NCI-H1436 treated with DMSO at 0.1 percent for 48 hours (cell line): ENCODE measurements at regions not wholly inside any gene's neighbourhood (a gene's known extent, or its start where the extent isn't known, plus 50 kb on each side); places are given as distances from the start of the nearest gene placed in this dataset.

Experiments
- DNase-seq: peaks from one replicate; lab custom pipeline; 2025; lab: John Stamatoyannopoulos, UW

DNA sequence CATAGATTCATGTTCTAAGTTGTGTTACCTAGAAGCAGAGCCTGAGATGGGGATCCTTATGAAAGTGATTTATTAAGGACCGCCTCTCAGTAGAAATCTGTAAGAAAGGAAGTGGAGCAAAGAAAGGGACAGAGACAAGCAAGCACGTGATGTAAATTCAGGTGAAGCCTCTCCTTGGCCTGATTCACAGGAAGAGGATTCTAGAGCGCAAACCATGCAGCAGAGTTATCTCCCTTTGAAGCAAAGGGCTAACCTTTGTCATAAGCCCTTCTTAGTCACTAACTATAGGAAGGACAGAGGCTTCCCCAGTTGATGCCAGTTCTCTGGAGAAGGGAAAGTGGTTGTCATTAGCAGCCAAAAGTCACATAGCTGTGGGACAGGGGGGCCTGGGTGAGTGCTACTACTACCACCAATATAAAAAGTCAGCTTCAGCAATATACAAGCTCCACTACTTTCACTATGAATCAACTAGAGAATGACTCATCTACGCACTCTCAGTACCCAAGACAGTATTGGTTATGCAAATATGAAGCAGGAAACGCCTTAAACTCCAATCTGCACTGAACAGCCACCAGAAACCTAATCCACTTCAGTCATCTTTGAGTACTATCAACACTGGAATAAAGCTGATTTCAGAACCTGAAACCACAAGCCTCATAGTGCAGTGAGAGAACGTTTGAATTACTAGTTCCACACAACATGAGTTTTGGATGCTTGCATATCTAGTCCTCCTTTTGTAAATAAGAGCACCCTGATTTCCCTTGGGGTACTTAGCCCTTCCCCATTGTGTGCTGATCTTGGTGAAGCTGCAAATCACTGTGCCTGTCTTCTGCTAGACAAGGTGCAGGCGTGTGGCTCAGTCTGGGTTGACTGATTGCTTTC, 162.7 kb downstream of the ZNF608 start:
- peak; percentile 45 for DNase-seq

DNA sequence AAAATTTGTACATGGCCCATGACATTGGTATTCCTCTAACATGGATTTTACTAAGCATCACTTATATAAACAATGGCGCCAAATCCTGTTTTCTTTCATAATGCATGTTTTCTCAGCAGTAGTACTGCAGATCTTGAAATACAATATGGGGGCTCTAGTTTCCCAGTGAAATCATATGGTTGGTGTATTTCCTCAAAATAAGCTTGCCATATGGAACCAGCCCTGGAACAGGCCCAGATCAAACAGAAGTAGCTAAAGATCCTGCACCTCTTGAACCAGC, 163.9 kb downstream of the ZNF608 start:
- DNase-seq = no peak

DNA sequence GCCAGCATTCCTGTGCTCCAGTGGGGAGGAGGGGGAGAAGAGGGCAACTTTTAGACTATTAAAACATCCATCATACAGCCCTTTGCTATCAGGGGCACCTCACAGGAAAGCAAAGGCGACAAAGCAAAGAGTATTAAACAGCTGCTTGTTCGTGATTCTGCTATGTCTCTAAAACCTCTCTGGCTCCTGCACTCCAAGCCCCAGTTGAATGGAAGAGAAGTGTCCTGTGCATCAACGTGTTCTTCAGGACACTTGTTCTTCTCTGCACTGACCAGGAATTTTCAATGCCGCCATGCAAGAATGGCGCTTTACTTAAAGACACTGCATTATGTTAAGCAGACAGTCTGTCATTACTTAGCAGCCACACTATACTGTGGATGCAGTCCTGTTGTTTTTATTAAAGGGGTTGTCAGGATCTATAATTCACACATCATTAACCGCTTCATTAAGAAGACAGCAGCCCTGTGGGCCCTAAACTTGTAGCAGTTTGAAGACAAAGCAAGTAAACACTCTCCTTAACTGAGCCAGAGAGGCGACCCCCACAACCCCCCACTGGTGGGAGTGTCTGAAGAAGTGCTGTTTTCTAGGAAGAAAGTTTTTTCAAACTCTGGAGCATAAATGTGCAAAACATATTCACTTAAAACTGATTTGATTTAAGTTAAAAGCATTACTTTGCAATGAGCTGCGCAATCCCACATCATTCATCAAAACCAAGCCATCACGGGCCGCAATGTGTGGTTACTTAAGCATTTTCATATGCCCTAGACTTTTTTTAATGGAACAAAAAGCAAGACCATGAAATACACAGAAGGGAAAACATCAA, 164.5 kb downstream of the ZNF608 start:
- DNase-seq = no peak

DNA sequence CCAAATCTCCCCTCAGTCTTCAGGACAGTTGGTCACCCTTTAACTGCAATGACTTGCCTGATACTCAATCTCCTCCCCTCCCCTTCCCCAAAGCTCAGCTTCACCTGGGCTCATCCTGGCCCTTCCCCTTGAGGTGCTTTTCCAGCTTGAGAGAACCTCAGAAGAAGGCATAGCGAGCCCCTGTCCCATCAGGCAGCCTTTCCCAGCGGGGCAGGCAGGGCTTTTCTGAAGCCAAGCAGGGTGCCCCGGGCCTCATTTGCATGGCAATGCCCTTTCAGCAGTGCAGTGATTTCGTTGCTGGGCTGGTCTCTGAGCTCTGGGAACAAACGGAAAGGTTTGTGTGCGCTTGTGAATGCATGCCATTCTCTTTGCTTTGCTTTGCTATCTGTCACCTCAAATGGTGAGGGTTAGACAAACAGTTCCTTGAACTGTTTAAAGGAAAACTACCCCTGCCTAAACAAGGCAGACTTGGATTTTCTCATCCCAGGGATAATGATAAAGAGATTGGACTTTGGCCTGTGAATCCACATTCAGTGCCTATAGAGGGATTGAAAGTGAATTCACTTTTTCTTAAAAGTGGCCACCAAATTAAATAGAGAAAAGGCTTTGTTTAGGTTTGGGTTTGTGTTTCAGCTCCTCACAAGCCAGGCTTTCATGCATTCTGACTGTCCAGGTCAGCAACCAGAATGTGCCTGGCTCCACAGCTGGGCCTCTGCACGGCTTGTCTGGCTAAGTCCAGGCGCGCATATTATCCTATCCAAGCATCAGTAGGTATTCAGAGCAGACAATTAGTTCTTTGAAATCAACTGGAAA, 165.3 kb downstream of the ZNF608 start:
- DNase-seq = no peak

DNA sequence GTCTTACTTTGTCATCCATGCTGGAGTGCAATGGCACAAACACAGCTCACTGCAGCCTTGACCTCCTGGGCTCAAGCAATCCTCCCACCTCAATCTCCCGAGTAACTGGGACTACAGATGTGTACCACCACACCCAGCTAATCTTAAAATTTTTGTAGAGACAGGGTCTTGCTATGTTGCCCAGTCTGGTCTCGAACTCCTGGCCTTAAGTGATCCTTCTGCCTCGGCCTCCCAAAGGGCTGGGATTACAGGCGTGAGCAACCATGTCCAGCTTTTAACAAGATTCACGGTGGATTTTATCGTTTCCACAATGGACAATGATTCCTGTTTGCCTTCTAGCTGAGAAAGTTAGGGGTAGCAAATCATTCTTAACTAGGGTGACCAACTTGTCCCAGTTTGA, 165.9 kb downstream of the ZNF608 start:
- DNase-seq = no peak

DNA sequence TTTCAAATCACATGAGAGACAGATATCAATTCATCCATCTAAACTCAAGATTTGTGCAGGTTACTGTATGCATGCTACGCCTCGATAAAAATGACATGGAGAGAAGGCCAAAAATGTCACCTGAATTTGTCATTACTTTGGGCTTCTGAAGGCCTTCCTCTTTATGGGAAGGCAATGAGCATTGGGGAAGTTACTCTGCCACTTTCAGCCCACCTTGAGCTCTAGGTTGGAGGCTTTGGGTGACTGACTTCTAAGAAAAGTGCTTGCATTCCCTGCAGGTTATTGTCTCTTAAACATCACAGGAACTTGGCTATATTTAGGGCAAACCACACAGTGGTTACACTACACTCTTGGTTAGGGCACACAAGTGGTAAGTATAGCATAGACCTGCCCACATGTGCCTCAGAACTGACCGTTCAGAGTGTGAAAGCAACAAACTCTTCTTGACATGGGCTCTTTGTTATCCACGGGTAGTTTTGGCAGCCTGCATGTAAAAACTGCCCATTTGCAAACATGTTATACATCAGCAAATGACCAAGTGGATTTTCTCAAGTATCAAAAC, 169.5 kb downstream of the ZNF608 start:
- DNase-seq = no peak

DNA sequence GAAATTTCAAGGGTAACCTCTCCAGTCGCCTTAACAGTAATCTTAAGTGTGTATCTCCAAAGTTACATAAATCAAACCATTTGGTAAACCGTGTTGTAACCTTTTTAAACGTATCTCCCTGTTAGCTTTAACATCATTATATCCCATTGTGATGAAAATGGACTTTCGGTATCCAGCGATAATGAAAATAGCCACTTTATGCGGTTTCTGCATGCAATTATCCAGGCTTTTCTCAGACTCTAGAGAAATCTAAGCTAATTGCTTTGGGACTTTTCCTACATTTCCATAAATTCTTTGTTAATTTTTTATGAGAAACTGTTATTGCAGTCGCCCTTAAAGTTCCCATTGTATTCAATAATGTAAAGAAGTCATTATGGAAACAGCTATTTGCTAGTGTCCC, 170.7 kb downstream of the ZNF608 start:
- no peak for DNase-seq

DNA sequence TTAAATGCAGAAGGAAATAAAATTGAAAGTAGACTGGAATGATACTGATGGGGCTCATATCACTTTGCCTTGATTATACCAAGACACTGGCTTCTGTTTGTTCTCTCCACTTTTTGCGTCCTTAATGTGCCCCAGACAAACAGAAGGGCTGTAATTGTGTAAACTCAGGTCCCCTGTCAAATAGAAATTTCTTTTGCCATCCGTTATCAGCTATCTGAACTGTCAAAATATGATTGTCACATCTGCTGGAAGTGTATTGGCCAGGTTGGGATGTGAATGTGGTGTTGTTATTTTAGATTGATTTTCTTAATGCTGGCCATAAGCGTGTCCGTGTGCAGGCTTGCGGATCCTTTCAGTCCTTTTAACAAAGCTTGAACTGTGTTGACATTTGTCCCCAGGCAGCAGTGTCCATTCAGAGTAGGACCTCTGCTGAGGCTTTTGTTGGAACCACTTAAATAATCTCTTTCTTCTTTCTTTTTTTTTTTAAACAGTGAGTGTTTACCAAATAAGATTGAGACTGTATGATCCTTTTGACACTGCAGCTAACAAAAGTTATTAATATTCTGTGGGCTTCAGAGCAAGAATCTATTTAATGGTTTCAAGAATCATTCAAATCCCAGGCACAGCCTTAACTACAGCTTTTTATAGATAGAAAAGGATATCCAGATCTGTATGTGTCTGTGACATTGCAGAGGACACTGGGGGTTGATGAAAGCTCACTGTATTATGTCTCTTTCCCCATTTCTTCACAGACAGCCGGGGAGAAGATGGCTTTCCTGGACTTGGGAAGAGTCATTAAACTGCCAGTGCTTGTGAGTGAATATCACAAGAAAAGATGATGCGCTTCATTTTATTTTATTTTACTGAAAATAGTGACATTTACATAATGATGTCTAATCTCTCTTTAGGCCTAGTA, 171.7 kb downstream of the ZNF608 start:
- DNase-seq = no peak

DNA sequence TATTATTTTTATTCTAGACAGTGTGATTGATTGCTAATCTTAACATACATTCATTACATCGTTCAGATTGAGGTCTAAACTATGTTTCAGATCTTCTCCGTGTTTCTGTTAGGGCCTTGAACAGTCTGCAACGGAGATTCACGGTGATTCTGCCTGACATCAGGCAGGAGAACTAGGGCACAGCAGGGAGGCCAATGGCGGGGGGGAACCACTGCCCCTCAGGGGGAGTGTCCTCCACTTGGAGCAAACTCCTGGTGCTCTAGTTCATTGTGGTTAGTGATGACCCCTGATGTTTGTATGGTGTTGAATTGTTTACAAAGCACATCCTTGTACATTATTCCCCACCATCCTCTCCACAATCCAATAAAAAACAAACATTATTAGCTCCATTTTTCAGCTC, 173.5 kb downstream of the ZNF608 start:
- no peak for DNase-seq

DNA sequence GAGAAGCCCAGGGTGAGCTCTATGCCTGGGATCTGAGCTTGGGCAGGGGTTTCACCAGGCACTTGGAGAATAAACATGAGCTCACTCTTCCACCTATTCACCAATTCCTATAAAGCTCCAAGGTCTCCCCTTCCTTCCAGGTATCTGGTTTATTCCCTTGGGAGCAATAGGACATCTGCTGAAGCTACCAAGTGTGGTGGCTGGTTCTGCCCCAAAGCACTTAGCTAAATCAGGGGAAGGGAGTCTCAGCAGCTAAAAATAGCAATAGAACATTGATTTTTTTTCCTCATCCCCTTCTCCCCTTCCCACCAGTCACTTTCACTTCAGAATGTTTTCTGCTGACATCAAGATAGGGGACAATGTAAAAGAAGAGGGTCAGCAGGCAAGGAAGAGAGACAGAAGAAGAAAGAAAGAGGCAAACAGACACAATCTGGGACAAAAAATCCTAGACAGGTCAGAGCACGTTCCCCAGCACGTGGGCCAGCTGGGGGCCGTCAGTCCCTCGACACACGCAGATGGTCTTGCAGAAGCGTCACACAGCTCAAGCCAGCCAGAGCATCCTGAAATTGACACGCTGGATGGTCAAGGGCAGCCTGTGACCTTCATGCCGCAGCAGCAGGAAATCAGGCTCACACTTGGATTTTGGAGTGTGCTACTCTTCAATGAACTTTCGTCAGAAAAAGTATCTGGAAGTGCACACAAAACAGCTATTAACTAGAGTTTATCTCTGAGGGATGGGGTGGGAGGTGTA, 176.0 kb downstream of the ZNF608 start:
- no peak for DNase-seq

DNA sequence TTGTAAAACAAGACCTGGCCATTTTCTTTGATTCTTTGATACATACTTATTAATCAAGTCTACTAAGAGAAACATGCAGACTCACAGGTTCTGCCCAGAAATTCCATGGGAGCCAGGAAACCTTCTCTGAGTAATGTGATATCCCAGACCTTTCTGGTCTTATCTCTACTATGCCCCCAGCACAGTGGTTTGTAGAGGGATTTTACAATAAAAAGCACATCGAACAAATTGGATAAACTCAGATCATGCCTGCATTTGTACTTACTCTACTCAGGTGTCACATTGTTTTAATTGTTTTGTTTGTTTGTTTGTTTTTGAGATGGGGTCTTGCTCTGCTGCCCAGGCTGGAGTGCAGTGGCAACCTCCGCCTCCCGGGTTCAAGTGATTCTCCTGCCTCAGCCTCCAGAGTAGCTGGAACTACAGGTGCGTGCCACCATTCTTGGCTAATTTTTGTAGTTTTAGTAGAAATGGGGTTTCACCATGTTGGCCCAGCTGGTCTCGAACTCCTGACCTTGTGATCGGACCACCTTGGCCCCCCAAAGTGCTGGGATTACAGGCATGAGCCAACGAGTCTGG, 179.5 kb downstream of the ZNF608 start:
- DNase-seq = no peak

DNA sequence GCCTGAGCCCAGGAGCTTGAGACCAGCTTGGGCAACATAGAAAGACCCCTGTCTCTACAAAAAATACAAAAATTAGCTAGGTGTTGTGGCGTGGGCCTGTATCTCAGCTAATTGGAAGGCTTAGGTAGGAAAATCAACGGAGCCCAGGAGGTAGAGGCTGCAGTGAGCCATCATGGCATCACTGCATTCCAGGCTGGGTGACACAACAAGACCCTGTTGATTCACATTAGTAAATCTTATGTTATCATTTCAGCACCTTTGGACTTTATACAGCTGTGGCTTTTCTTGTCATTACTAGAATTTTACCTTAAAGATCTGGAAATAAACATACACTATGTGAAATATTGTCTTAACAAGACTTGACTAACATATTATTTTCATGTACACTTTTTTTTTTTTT, 185.0 kb downstream of the ZNF608 start:
- no peak for DNase-seq

DNA sequence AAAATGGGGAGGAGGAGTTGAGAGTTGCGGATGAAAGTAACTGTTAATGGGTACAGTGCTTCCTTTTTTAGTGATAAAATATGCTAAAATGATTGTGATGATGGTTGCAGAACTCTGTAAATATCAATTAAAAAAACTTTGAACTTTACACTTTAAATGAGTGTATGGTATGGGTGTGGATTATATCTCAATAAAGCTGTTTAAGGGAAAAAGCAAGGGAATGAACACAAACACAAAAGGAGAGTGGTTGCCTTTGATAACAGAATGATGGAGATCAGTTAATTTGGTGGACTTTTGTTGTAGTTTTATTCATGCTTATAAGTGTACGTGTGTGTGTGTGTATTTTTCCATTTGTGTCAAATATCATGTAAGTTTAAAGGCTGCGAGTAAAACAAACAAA, 186.1 kb downstream of the ZNF608 start:
- DNase-seq = no peak

DNA sequence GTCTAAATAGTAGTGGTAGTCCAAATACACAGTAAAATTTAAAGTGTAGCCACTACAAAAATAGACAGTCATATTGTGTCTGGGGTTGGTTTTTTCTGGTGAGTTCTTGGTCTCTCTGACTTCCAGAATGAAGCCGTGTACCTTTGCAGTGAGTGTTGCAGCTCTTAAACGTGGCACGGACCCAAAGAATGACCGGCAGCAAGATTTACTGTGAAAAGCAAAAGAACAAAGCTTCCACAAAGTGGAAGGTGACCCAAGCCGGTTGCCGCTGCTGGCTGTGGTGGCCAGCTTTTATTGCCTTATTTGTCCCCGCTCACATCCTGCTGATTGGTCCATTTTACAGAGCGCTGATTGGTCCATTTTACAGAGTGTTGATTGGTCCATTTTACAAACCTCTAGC, 188.7 kb downstream of the ZNF608 start:
- no peak for DNase-seq

DNA sequence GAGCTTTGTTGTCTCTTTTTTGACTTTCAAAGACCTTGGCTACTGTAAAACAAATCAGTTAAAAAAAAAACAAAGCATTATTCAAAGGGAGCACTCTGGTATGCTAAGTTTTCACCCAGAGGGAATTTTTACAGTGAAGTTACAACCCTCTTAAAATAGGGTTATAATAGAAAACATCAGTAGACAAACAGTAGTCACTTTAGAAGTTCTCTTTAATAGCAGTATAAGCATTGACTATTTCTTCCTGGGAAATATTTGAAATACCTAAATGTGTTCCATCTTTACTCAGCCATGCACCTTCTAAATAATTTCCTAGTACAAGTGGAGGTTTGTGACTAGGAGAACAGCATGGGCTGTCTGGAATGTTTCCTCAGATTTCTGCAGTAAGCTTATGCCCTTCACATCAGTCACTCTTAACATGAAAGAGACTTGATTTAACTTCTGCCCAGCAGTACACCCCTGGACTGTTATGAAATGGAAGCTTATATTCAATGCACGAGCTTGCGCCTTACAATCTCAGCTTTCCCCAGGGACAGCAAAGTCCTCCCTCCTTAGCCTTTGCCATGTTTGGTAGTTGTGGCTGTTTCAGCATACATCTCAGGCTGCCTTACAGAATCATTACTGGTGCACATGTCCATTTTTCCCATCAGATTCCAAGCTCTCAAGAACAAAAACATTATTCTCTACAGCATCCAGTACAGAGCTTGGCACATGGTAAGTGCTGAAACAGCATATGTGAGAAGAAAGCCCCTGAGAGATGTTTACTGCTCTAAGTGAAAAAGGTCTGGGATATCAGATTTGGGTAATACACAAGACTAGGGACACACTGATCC, 191.5 kb downstream of the ZNF608 start:
- DNase-seq = no peak

DNA sequence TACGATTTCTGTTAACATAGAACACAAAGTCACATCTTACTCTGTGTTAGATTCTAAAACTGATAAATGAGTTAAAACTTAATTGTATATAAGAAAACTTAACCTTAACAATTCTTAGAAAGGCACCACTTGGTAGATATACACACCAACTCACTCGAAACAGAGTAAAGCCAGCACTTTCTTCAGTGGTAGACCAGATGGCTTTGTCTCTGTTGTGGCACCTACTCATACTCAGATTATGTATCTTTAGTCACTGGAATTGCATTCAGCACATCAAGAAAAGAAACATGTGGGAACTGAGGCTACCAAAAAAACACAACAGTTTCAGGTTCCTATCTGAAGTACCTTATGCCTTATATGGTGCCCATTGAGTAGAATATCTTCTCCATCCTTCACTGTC, 192.5 kb downstream of the ZNF608 start:
- DNase-seq = no peak

DNA sequence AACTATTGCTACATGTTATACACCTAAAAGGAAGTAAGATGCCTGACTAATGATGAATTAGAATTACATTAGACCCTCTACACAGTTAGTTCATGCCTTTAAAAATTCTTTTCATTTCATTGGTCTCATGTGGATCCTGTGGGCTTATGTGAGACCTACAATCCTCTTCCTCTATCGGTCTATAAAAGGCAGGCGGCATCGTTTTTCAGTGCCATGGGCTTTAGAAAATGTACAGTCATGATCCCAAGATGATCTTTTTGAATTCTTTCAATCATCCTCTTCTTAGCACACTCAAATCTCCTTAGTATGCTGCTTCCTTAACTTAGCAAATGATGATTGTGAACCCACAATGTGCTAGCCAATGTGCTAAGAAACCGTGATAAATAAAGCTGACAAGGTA, 193.9 kb downstream of the ZNF608 start:
- DNase-seq = no peak

DNA sequence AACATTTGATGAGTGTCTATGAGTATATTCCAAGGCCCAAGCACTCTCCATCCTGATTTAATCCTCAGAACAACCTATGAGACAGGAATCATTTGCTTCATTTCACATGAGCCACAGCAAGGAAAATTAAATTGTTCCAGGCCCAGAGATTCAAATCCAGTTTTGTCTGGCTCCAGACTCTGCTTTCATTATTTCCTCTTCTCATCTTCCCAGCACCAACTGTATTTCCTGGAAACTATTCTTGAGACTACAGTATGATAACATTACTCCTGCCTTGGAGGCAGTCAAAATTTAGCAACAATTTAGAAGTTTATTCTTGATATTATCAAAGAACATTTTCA, 194.5 kb downstream of the ZNF608 start:
- DNase-seq = no peak

DNA sequence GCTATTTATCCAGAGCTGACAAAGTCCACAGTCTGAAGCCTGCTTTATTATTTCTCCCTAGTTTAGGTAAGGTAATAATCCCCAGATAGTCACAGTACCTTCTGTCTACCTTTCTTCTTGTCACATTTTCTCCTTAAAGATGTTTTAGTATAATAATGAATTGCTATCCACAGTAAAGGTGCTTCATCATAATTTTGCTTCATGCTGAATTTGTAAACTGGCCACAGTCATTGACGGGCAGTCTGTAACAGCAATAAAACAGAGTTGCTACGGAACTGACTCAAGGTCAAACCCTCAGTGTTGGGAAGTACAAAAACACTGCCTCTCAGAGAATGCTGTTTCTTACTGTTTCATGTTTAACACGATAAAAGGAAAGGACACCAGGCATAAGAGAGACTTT, 195.7 kb downstream of the ZNF608 start:
- DNase-seq = no peak
